GM12878 (cell line): ENCODE measurements at regions not wholly inside any gene's neighbourhood (a gene's known extent, or its start where the extent isn't known, plus 50 kb on each side); places are given as distances from the start of the nearest gene placed in this dataset.

Experiments used
- ATAC-seq: fragments of 200-7000 bp; cut with Tn5 transposase; 3 replicates; pipeline ENCODE4 v1.9.1; 2020; ENCODE audit warnings: mild to moderate bottlenecking, moderate library complexity
- BruUV-seq: library from RNA; stranded (reverse); fragments of 400-500 nt; replicated peaks from 2 replicates; lab custom pipeline; 2021; lab: Mats Ljungman, UMichigan
- CTCF ChIA-PET: fragments of 300-600 bp; sonication (Branson Sonifier 250); formaldehyde crosslinking; extraction: SDS; loops from one replicate; lab custom pipeline; 2021; ENCODE audit warnings: inconsistent platforms; lab: Yijun Ruan, JAX
- POLR2A ChIA-PET: fragments of 350-600 bp; formaldehyde crosslinking; extraction: SDS; loops from one replicate; lab custom pipeline; 2021; ENCODE audit warnings: inconsistent platforms; lab: Charles Lee
- RAD21 ChIA-PET: fragments of 300-600 bp; sonication (Branson Sonifier 250); formaldehyde crosslinking; loops from one replicate; lab custom pipeline; 2023; ENCODE audit warnings: antibody characterized with exemption; ENCODE audit not compliant: unreplicated experiment; lab: Charles Lee
- SMC1A ChIA-PET: fragments of 300-600 bp; sonication (Branson Sonifier 250); formaldehyde crosslinking; loops from one replicate; lab custom pipeline; 2023; ENCODE audit not compliant: unreplicated experiment, uncharacterized antibody; lab: Charles Lee
- DNase-seq: peaks from one replicate; pipeline ENCODE4 v3.0.0-alpha.2; 2011; ENCODE audit warnings: low read depth, low spot score
- FAIRE-seq: peaks from 3 replicates; lab custom pipeline; 2011; peaks lifted over from hg19 to GRCh38; lab: Jason Lieb, UNC
- H2AFZ ChIP-seq: 2 replicates; pipeline ENCODE4 v1.6.0; 2011; ENCODE audit warnings: low read depth, low read length, control low read depth; ENCODE audit not compliant: control insufficient read depth
- H3K27ac ChIP-seq: 2 replicates; pipeline ENCODE4 v1.5.1; 2011; ENCODE audit warnings: control low read depth; ENCODE audit not compliant: control insufficient read depth, insufficient read depth
- H3K27me3 ChIP-seq, 2 experiments: replicated peaks in 1 of 2; 2 replicates each; pipeline versions ENCODE4 v1.6.0 to v1.6.1; 2011; ENCODE audit warnings: low read length in 1 of 2; ENCODE audit not compliant: control insufficient read depth in 2 of 2, insufficient read depth in 2 of 2
- H3K36me3 ChIP-seq, 2 experiments: 2 replicates each; pipeline ENCODE4 v1.5.1; 2011; ENCODE audit warnings: low read length in 1 of 2; ENCODE audit not compliant: control insufficient read depth in 2 of 2, insufficient read depth in 2 of 2
- H3K4me1 ChIP-seq: 2 replicates; pipeline ENCODE4 v1.6.1; 2011; ENCODE audit warnings: mild to moderate bottlenecking, low read length, moderate library complexity, mixed read lengths; ENCODE audit not compliant: control insufficient read depth, insufficient read depth
- H3K4me2 ChIP-seq: 2 replicates; pipeline ENCODE4 v1.6.0; 2011; ENCODE audit warnings: control low read depth; ENCODE audit not compliant: control insufficient read depth, insufficient read depth
- H3K4me3 ChIP-seq: fragments of 200-600 bp; sonication (generic); 2 replicates; pipeline ENCODE4 v1.5.1; 2016
- H3K79me2 ChIP-seq: 2 replicates; pipeline ENCODE4 v1.6.0; 2011; ENCODE audit warnings: low read length; ENCODE audit not compliant: control insufficient read depth, insufficient read depth
- H3K9ac ChIP-seq: 2 replicates; pipeline ENCODE4 v1.8.0; 2011; ENCODE audit warnings: low read length, control low read depth, mixed read lengths; ENCODE audit not compliant: control insufficient read depth, insufficient read depth
- H3K9me3 ChIP-seq: replicated peaks from 3 replicates; pipeline ENCODE4 v1.5.1; 2011; ENCODE audit warnings: mild to moderate bottlenecking, low read length; ENCODE audit not compliant: control insufficient read depth, insufficient read depth
- H4K20me1 ChIP-seq: 2 replicates; pipeline ENCODE4 v1.6.0; 2011; ENCODE audit not compliant: control insufficient read depth, insufficient read depth
- BCLAF1 ChIP-seq: fragments of 450-650 bp; IDR thresholded peaks from 2 replicates; pipeline ENCODE4 v1.6.1; 2017; ENCODE audit warnings: antibody characterized with exemption, mild to moderate bottlenecking, moderate library complexity
- CBFB ChIP-seq: IDR thresholded peaks from 2 replicates; pipeline ENCODE4 v1.6.1; 2016; ENCODE audit warnings: antibody characterized with exemption, low read depth
- E4F1 ChIP-seq: fragments of 450-650 bp; IDR thresholded peaks from 2 replicates; pipeline ENCODE4 v1.6.1; 2018; ENCODE audit warnings: borderline replicate concordance, mild to moderate bottlenecking; ENCODE audit not compliant: partially characterized antibody
- FOXK2 ChIP-seq: fragments of 450-650 bp; IDR thresholded peaks from 2 replicates; pipeline ENCODE4 v1.6.1; 2017; ENCODE audit warnings: mild to moderate bottlenecking, moderate library complexity
- HDAC6 ChIP-seq: fragments of 200-600 bp; sonication (generic); IDR thresholded peaks from one replicate; pipeline ENCODE4 v1.8.0; 2017; ENCODE audit warnings: antibody characterized with exemption; ENCODE audit not compliant: unreplicated experiment
- NR2F1 ChIP-seq: fragments of 450-650 bp; conservative IDR thresholded peaks from 2 replicates; pipeline ENCODE4 v1.6.1; 2017; ENCODE audit warnings: mild to moderate bottlenecking
- NRF1 ChIP-seq: conservative IDR thresholded peaks from 2 replicates; pipeline ENCODE4 v1.6.1; 2011; ENCODE audit warnings: mild to moderate bottlenecking, low read depth, low read length, improper control_type of control experiment
- RAD21 ChIP-seq: IDR thresholded peaks from 2 replicates; pipeline ENCODE4 v1.6.1; 2011; ENCODE audit warnings: mild to moderate bottlenecking, low read depth, low read length, moderate library complexity; ENCODE audit not compliant: insufficient read depth
- RFX5 ChIP-seq: IDR thresholded peaks from 2 replicates; pipeline ENCODE4 v1.6.1; 2011; ENCODE audit warnings: low read depth, low read length, improper control_type of control experiment
- TAF1 ChIP-seq: IDR thresholded peaks from 2 replicates; pipeline ENCODE4 v1.6.1; 2011; ENCODE audit warnings: mild to moderate bottlenecking, low read depth, low read length, borderline replicate concordance
- TCF7 ChIP-seq: IDR thresholded peaks from 2 replicates; pipeline ENCODE4 v1.6.1; 2014; ENCODE audit warnings: antibody characterized with exemption, borderline replicate concordance
- WGBS: methylation state at CpG from one replicate; pipeline ENCODE4 v1.1.6; 2016; ENCODE audit warnings: low lambda C conversion rate; ENCODE audit not compliant: insufficient replicate concordance, insufficient coverage; ENCODE audit errors: missing lambda C conversion rate; 5-methylcytosine and 5-hydroxymethylcytosine counted together
- in situ Hi-C: fragments of 300-500 bp; cut with MboI; formaldehyde crosslinking; loops from 9 replicates; pipeline ENCODE4 v1.14.3; 2018; ENCODE audit warnings: mixed read lengths
- intact Hi-C: fragments of 100-400 bp; cut with micrococcal nuclease; formaldehyde crosslinking; loops from one replicate; pipeline ENCODE4 v1.14.2; 2022; ENCODE audit not compliant: unreplicated experiment
- TF ChIP-seq, protein P1 (sequence below): IDR thresholded peaks from 2 replicates; pipeline ENCODE4 v1.6.1; 2011; ENCODE audit warnings: borderline replicate concordance, low read depth, mild to moderate bottlenecking, moderate library complexity, low read length; ENCODE audit not compliant: insufficient read depth, poor library complexity, severe bottlenecking
- TF ChIP-seq, protein P2 (sequence below): IDR thresholded peaks from 2 replicates; pipeline ENCODE4 v1.6.1; 2011; ENCODE audit warnings: low read depth, mild to moderate bottlenecking, low read length, moderate library complexity, borderline replicate concordance; ENCODE audit errors: extremely low read depth

DNA sequence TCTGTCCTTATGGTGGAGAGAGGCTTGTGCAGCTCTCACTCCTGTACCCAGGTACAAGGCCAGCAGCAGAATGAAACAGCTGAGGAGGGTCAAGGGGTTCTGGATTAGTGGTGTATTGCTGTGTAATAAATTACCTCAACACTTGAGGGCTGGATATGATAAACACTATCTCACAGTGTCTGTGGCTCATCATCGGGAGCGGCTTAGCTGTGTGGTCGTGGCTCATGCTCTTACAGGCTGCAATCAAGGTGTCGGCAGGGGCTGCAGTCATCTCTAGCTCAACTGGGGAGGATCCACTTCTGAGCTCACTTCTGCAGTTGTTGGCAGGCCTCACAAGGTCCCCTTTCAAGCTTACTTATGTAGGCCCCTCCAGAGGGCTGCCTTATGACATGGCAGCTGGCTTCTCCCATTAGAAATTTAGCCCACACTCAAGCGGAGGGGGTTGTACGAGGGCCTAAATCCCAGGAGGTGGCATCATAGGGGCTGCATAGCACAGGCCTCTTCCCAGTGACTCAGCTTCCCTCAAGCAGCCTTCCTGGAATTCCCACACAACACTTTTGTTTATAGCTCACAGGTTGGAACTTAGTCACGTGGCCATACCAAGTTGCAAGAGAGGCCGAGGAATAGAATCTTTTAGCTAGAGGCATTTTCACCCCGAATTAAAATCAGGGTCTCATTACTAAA is 148.2 kb upstream of the RPS6KA3 start:
- ChIA-PET RAD21 (no interaction called here), CTCF (no interaction called here), POLR2A (no interaction called here), SMC1A (interaction anchor here (0.6 to 1.7 kb wide), 2 partner anchors 9 to 24 kb away, joined by 3 to 5 read pairs; no protein-coding TSS in a partner anchor)
- Histone ChIP-seq H3K36me3 (no peaks in the 10 kb centered on the region), H3K4me2 (no peak overlapping the region), H2AFZ (no peak overlapping the region), H3K79me2 (no peaks in the 10 kb centered on the region), H3K4me3 (no peak overlapping the region), H3K9me3 (no peaks in the 10 kb centered on the region), H3K27ac (no peak overlapping the region), H3K9ac (no peak overlapping the region), H3K27me3 (no peaks in the 10 kb centered on the region; a peak in 1 of 4 replicates), H3K4me1 (peaks cover 15% of the 10 kb centered on the region), H4K20me1 (no peaks in the 10 kb centered on the region)
- no TSS peak for BruUV-seq
- ATAC-seq (no peak), FAIRE-seq (no peak), DNase-seq (no peak)
- TF ChIP-seq TAF1: no peak
- no peak for TF ChIP-seq NR2F1
- no peak for TF ChIP-seq RAD21
- no peak for TF ChIP-seq BCLAF1
- no peak for TF ChIP-seq E4F1
- TF ChIP-seq, protein P1, sequence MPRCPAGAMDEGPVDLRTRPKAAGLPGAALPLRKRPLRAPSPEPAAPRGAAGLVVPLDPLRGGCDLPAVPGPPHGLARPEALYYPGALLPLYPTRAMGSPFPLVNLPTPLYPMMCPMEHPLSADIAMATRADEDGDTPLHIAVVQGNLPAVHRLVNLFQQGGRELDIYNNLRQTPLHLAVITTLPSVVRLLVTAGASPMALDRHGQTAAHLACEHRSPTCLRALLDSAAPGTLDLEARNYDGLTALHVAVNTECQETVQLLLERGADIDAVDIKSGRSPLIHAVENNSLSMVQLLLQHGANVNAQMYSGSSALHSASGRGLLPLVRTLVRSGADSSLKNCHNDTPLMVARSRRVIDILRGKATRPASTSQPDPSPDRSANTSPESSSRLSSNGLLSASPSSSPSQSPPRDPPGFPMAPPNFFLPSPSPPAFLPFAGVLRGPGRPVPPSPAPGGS: no peak
- no peak for TF ChIP-seq RFX5
- TF ChIP-seq TCF7: no peak
- no peak for TF ChIP-seq NRF1
- no peak for TF ChIP-seq CBFB
- no peak for TF ChIP-seq HDAC6
- TF ChIP-seq, protein P2, sequence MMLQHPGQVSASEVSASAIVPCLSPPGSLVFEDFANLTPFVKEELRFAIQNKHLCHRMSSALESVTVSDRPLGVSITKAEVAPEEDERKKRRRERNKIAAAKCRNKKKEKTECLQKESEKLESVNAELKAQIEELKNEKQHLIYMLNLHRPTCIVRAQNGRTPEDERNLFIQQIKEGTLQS: no peak
- no peak for TF ChIP-seq FOXK2
- in situ Hi-C loops (no loop called here), intact Hi-C loops (no loop called here)
- WGBS: 65% methylated on average over 9 of the region's 9 CpGs
